HEK293T (cell line): ENCODE measurements at regions not wholly inside any gene's neighbourhood (a gene's known extent, or its start where the extent isn't known, plus 50 kb on each side); places are given as distances from the start of the nearest gene placed in this dataset.

ENCODE experiments used
- ARNT ChIP-seq: fragments of 450-650 bp; IDR thresholded peaks from 2 replicates; pipeline ENCODE4 v1.6.1; 2017; ENCODE audit warnings: mild to moderate bottlenecking
- FOXM1 ChIP-seq: fragments of 450-650 bp; IDR thresholded peaks from 2 replicates; pipeline ENCODE4 v1.6.1; 2017; ENCODE audit warnings: mild to moderate bottlenecking, borderline replicate concordance
- SUZ12 ChIP-seq: fragments of 450-650 bp; IDR thresholded peaks from 2 replicates; pipeline ENCODE4 v1.6.1; 2016; ENCODE audit warnings: mild to moderate bottlenecking

- no peak for TF ChIP-seq FOXM1
- no peak for TF ChIP-seq SUZ12
- TF ChIP-seq ARNT = no peak
These were observed 356.0 kb upstream of the CITED2 start for GRCh38 chr6:139730340-139730974.
